Panc1 (cell line): ENCODE measurements at regions not wholly inside any gene's neighbourhood (a gene's known extent, or its start where the extent isn't known, plus 50 kb on each side); places are given as distances from the start of the nearest gene placed in this dataset.

Experiments
- ATAC-seq: fragments of 200-7000 bp; cut with Tn5 transposase; 2 replicates; pipeline ENCODE4 v1.9.1; 2020; ENCODE audit warnings: mild to moderate bottlenecking, moderate library complexity
- BruUV-seq: library from RNA; stranded (reverse); fragments of 400-500 nt; replicated peaks from 2 replicates; lab custom pipeline; 2021; lab: Mats Ljungman, UMichigan
- CTCF ChIA-PET: fragments of 300-600 bp; sonication (Branson Sonifier 250); formaldehyde crosslinking; loops from one replicate; lab custom pipeline; 2022; ENCODE audit warnings: antibody characterized with exemption; lab: Charles Lee
- POLR2A ChIA-PET: fragments of 300-600 bp; sonication (Branson Sonifier 250); formaldehyde crosslinking; loops from one replicate; lab custom pipeline; 2022; ENCODE audit warnings: antibody characterized with exemption; lab: Charles Lee
- DNase-seq: peaks from one replicate; pipeline ENCODE4 v3.0.0-alpha.2; 2010; ENCODE audit warnings: low read depth, low spot score
- H3K27ac ChIP-seq: 2 replicates; pipeline ENCODE4 v1.5.1; 2011; ENCODE audit warnings: mild to moderate bottlenecking, low read length, inconsistent platforms
- H3K27me3 ChIP-seq: fragments of 200-500 bp; sonication (Bioruptor generic); 2 replicates; pipeline ENCODE4 v1.6.0; 2014; ENCODE audit warnings: low read length, inconsistent platforms; ENCODE audit not compliant: control insufficient read depth, insufficient read depth
- H3K36me3 ChIP-seq: fragments of 200-500 bp; sonication (Bioruptor generic); 2 replicates; pipeline ENCODE4 v1.5.1; 2014; ENCODE audit warnings: inconsistent platforms, mild to moderate bottlenecking, low read length, moderate library complexity; ENCODE audit not compliant: control insufficient read depth, insufficient read depth
- H3K4me1 ChIP-seq: 2 replicates; pipeline ENCODE4 v1.5.1; 2011; ENCODE audit warnings: inconsistent platforms, mild to moderate bottlenecking, low read length, moderate library complexity; ENCODE audit not compliant: control insufficient read depth, insufficient read depth
- H3K4me3 ChIP-seq, 2 experiments: 2 replicates each; pipeline ENCODE4 v1.5.1; 2011 to 2012; ENCODE audit warnings: low read depth in 2 of 2, low read length in 2 of 2, mild to moderate bottlenecking in 2 of 2, inconsistent platforms in 1 of 2, moderate library complexity in 1 of 2
- H3K9me3 ChIP-seq: fragments of 200-500 bp; sonication (Bioruptor generic); 2 replicates; pipeline ENCODE4 v1.5.1; 2014; ENCODE audit warnings: low read depth, mild to moderate bottlenecking, inconsistent platforms, low read length, moderate library complexity; ENCODE audit not compliant: control insufficient read depth, insufficient read depth
- CTCF ChIP-seq: fragments of 450-650 bp; IDR thresholded peaks from 2 replicates; pipeline ENCODE4 v1.5.1; 2017; ENCODE audit warnings: mild to moderate bottlenecking
- POLR2AphosphoS5 ChIP-seq: IDR thresholded peaks from 2 replicates; pipeline ENCODE4 v1.6.1; 2012; ENCODE audit warnings: mild to moderate bottlenecking, low read depth, low read length, moderate library complexity
- REST ChIP-seq, 2 experiments: IDR thresholded peaks; 2 replicates each; pipeline ENCODE4 v1.6.1; 2011 to 2012; ENCODE audit warnings: low read depth in 2 of 2, control low read depth in 1 of 2, low read length in 1 of 2, mild to moderate bottlenecking in 1 of 2, moderate library complexity in 1 of 2; ENCODE audit not compliant: insufficient read depth in 1 of 2
- SIN3A ChIP-seq: IDR thresholded peaks from 2 replicates; pipeline ENCODE4 v1.6.1; 2012; ENCODE audit warnings: low read depth, mild to moderate bottlenecking, low read length, moderate library complexity, borderline replicate concordance; ENCODE audit not compliant: insufficient read depth
- TCF7L2 ChIP-seq: IDR thresholded peaks from 2 replicates; pipeline ENCODE4 v1.6.1; 2011; ENCODE audit warnings: mild to moderate bottlenecking, low read depth, low read length, inconsistent platforms
- in situ Hi-C: cut with HindIII; loops from 2 replicates; pipeline ENCODE4 v1.10.0; 2016; ENCODE audit warnings: low sequenced_read_pairs, low pct_unique_long_range_greater_than_20kb
- intact Hi-C: fragments of 100-400 bp; cut with micrococcal nuclease; formaldehyde crosslinking; loops from one replicate; pipeline ENCODE4 v1.10.0; 2022; ENCODE audit not compliant: unreplicated experiment

- Histone ChIP-seq H3K9me3 (no peaks in the 10 kb centered on the region), H3K27me3 (no peaks in the 10 kb centered on the region; the same call in 1 of the 2 replicates), H3K4me1 (no peaks in the 10 kb centered on the region), H3K4me3 (no peak overlapping the region), H3K27ac (no peak overlapping the region), H3K36me3 (no peaks in the 10 kb centered on the region)
- ChIA-PET CTCF (no interaction called here), POLR2A (no interaction called here)
- ATAC-seq: no peak
- DNase-seq: no peak
- intact Hi-C loops: no loop called here
- in situ Hi-C loops: no loop called here
- TF ChIP-seq POLR2AphosphoS5 (no peak), SIN3A (no peak), TCF7L2 (no peak), REST (IDR thresholded peaks at IDR 0.05; ENCODE audit: insufficient read depth in 1 of 2, low read depth in 2 of 2, low read length in 1 of 2) (no peak), CTCF (no peak)
- BruUV-seq: no TSS peak
Observed at GRCh38 chr1:178574345-178574744, 61.4 kb downstream of the TEX35 start.

- ChIA-PET CTCF (no interaction called here), POLR2A (interaction anchor here (0.5 kb wide), 1 partner anchor 30 kb away, joined by 6 read pairs; no protein-coding TSS in a partner anchor)
- ATAC-seq (no peak), DNase-seq (no peak)
- no peaks in the 10 kb centered on the region; the same call in 1 of the 2 replicates for H3K27me3 ChIP-seq
- TF ChIP-seq POLR2AphosphoS5: no peak
- no peak for TF ChIP-seq TCF7L2
- TF ChIP-seq SIN3A: no peak
- no peak for TF ChIP-seq CTCF
- no peak for TF ChIP-seq REST (IDR thresholded peaks at IDR 0.05; ENCODE audit: insufficient read depth in 1 of 2, low read depth in 2 of 2, low read length in 1 of 2)
- in situ Hi-C loops: no loop called here
- no peaks in the 10 kb centered on the region for H3K9me3 ChIP-seq
- BruUV-seq: no TSS peak
- no peaks in the 10 kb centered on the region for H3K36me3 ChIP-seq
- H3K4me1 ChIP-seq: no peaks in the 10 kb centered on the region
- H3K4me3 ChIP-seq: no peak overlapping the region
- H3K27ac ChIP-seq: no peak overlapping the region
- intact Hi-C loops: no loop called here
Observed at GRCh38 chr1:178575611-178576361, 62.9 kb downstream of the TEX35 start.
